KG1 (cell line): ENCODE measurements at regions not wholly inside any gene's neighbourhood (a gene's known extent, or its start where the extent isn't known, plus 50 kb on each side); places are given as distances from the start of the nearest gene placed in this dataset.
"Not testable (repeated sequence)": the region's sequence is repeated elsewhere in the genome, so short reads cannot be mapped to it uniquely, and the experiment has no call there.

ENCODE experiments used
- DNase-seq: peaks from one replicate; lab custom pipeline; 2025; lab: John Stamatoyannopoulos, UW

DNA sequence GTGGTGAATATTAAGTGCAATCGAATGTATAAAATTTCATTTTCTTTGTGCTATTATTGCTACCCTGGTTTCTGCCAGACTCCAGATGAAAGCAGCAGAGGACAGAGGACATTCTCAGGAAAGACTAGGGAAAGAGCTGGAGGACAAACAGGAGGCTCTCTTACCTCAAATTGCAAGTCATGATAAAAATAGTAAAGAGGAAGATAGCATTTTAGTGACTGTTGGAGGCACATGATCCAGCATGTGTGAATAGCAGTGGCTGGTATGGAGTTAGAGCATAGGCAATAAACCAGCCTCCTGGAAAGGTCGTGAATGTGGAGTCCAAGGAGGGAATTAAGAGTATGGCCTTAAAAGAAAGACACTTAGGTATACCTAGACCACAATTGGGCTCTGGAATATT lies 1040.0 kb downstream of the STPG2 start:
- no peak for DNase-seq

DNA sequence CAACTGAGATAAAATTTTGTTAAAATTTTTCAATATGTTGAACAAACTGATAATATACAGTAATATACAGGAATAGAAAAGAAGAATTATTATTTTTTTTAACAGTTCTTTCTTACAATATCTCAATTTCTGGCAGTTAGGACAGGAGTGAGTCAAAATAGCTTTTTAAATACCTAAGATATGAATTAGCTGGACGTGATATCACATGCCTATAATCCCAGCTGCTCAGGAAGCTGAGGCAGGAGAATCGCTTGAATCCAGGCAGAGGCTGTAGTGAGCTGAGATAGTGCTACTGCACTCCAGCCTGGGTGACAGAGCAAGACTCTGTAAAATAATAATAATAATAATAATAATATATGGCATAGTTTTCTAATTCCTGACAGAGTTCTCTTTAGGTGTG lies 1039.3 kb downstream of the STPG2 start:
- no peak for DNase-seq

DNA sequence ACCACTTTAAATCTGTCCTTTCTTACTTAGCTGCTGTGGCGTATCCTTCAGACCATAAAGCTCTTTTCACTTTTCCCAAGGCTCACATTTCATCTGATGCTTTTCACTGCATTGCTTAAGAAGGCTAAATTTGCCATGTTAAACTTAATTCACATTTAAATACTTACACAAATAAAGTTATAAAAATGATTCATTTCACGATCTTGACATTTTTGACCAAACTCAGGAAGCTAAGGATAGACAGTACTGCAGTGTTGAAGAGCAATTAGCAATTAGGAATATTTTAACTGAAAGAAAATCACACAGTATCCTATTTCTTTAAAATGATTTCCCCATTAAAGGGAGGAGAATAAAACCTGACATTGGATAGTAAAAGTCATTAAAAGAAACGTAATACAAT lies 1038.6 kb downstream of the STPG2 start:
- DNase-seq: no peak

DNA sequence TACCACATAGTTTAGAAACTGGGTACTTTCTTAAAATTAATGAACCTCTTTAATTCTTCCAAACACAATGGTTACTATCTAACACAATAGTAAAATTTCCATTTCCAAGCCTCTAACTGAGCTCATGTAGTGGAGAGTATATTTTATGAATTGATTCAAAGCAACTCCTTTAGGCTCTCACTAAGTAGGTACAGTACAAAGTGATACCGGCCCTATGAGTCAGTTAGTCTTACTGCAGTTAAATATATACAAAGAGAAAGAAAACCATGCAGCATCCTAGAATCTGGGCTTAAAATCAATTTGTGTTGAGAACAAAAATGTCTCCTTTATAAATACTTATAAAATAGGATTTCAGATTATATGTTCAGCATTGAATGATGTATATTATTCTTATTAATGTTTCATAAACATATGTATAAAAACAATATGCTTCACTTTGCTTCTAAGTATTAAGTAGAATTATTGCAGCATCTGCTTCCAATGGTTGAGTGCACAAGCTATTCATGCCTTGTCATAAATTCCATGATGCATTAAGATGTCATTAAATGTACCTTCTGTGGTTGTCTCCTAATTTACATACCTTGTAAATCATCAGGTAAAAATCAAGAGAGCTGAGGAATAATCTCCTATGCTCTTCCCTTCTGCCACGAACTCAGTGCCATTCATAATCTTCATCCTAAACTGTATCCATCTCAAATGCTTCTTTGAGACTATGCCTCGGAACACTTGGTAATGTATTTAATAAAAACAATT lies 1037.8 kb downstream of the STPG2 start:
- no peak for DNase-seq

GRCh38 chr4:97106161-97106560 lies 1037.1 kb downstream of the STPG2 start:
- no peak for DNase-seq

DNA sequence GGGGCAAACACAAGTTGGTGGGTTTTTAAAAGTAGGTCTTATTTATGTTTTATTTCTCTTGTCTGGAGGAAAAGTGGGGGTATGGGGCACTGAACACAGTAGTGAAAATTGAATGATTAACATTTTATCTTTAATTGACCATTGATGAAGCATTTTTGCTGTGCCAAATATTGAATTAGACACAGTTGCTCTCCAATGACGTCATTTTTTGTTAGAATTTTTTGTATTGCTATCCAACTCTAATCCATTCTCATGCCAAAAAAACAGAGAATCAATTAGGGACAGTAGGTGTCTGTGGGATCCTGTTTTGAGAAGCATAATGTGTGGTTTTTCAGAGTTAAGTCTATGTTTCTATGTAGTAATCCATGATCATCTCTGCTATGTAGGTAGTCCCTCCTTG lies 1032.8 kb downstream of the STPG2 start:
- no peak for DNase-seq

DNA sequence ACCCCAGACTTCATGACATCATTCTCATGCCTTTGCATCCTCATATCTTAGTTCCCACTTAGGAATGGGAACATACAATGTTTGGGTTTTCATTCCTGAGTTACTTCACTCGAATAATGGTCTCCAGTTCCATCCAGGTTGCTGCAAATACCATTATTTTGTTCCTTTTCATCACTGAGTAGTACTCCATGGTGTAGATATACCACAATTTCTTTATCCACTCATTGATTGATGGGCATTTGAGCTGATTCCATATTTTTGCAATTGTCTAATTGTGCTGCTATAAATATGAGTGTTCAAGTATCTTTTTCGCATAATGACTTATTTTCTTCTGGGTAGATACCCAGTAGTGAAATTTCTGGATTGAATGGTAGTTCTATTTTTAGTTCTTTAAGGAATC lies 1026.8 kb downstream of the STPG2 start:
- DNase-seq: no peak

DNA sequence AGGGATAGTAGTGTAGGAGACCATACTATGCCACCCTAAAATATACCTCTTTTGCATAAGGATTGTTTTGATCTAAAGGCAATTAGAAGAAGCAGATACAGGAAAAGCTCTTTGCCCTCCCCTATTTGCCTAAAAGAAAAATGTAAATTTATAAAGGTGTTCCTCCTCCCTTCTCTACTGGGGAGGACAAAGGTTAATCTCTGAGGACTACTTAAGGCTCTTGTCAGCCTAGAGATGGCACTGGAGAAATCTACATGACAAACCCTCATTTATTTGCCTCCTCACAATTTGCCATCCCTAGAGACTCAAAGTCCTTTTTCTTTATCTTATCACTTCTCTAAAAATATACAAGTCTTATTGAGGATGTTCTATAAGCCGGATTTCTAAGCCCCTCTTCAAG lies 1021.8 kb downstream of the STPG2 start:
- no peak for DNase-seq

DNA sequence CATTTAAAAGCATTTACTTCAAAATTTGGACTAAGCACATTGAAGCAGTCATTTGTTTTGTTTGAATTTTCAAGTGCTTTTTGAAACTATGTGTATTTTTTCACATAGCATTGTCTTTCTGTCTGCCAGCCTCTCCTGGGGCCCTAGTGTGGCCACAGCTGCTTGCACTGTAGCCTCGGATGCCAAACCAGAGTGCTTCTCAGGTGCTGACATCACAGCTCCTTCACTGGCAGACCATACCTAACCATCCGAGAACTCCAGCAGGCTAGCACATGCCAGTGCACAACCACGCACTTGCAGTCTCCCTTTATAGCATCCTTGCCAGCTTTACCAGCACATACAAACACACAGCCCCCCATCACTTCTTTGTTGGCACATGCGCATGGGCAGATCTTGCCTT lies 1019.7 kb downstream of the STPG2 start:
- no peak for DNase-seq

DNA sequence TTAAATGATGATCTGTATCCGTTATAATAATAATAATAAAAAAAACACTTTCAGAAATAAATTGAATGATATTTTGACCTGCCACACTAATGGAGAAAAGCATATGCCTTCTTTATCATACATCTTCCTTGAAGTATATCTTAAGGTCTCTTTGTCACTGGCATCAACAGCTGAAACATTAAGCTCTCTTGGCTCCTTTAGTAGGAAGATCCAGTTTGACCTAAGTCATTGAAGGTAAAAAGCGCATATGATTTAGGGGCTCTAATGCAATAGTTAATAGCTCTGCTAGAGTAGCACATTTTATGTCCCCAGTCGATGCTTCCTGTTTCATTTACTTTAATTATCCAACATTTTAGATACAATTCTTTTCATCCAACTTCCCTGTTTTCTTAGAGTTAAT lies 1010.8 kb downstream of the STPG2 start:
- DNase-seq: no peak

- no peak for DNase-seq
Observed at GRCh38 chr4:97134456-97134855, 1008.8 kb downstream of the STPG2 start.

DNA sequence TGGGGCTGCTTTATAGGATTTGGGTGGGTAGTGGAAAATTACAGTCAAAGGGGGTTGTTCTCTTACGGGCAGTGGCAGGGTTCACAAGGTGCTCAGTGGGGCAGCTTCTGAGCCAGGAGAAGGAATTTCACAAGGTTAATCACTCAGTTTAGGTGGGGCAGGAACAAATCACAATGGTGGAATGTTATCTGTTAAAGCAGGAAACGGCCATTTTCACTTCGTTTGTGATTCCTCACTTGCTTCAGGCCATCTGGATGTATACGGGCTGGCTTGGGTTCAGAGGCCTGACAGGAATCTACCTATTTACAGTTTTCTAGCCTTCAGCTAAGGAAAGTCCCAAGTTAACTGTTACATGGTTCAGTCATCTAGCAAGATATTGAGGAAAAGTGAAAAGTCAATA lies 1003.5 kb downstream of the STPG2 start:
- no peak for DNase-seq

DNA sequence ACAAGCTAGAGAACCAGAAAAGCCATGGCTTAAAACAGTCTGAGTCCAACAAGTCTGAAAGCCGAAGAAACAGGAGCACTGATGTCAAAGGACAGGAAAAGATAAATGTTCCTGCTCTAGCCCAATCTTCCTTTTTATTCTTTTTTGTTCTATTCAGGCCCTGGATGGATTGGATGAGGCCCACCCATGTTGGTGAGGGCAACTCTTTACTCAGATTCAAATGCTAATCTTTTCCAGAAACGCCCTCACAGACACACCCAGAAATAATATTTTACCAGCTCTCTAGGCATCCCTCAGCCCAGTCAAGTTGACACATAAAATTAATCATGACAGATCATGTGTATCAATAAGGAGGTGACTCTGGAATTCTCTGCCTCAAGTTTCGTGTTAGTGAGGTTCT lies 1002.7 kb downstream of the STPG2 start:
- no peak for DNase-seq

- not testable (repeated sequence) for DNase-seq
Observed at GRCh38 chr4:97141332-97141731, 1001.9 kb downstream of the STPG2 start.

DNA sequence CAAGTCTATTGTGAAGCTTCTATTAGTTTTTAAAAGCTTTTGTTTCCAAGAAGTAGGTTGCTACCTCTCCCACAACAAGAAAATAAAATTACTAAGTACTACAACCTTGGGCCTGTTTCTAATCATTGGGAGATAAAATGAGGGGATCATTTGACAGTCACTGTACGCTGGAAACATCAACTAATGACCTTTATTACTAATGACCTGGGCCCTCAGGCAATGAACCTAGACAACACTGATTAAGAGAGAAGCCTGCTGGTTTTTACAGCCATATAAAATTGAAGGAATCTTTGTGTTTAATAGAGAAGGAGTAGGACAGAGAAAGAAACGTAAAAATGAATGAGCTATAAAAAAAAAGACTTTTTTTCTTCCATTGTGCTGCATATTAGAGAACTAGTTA lies 1000.9 kb downstream of the STPG2 start:
- no peak for DNase-seq

DNA sequence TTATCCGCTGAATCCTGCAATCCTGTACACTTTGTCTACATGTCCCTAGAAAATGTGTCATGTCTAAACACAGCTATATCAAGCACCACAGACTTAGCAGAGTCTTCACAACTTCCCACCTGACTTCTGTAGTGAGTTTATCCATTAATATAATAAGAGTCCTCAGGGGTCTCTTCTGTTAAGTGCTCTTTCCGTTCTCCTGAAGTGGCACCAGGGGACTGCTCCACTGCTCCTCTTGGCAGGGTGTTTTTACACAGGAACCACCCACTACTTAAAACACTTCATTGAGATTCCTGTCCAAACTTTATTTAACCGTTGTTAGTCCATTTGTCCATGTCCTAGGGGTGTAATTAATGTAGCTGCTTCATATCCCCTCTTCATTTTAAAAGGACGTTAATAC lies 1000.4 kb downstream of the STPG2 start:
- no peak for DNase-seq

DNA sequence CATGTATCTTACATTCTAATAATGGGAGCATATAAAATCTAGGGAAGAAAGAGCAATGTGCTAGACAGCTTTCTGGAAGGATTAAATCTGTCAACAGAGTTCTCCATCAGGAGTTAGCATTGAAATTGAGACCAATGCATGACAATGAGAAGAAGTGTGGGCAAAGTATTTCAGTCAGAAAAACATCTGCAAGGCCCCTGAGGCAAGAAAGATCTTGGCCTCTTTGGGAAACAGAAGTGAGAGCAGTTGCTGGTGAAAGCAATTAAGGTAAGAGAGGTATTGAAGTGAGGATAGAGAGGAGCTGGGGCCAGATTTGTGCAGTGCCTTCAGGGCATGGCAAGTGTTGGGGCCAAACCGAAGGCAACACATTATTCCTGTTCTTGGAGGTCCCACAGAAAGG lies 999.1 kb downstream of the STPG2 start:
- DNase-seq: no peak

GRCh38 chr4:97150966-97151365 lies 992.3 kb downstream of the STPG2 start:
- DNase-seq: no peak

DNA sequence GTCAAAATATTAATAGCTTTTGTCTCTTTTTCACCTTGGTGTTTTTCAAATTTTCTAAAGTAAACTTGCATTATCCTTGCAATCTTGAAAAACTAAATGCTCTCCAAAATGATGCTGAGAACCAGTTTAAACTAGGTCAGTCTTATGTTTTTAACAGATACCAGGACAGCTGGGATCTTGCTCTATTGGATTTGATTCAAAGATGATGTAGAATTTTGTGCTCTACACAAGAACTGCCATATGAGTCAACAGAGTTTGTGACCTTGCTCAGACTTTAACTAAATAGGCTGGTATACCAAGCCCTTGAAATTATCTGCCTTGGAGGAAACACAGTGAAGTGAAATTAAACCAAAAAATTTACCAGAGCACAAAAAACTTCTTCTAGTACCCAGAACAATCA lies 991.1 kb downstream of the STPG2 start:
- no peak for DNase-seq

- DNase-seq: no peak
Observed at GRCh38 chr4:97153042-97153441, 990.2 kb downstream of the STPG2 start.

GRCh38 chr4:97159625-97160024 lies 983.7 kb downstream of the STPG2 start:
- DNase-seq: no peak

DNA sequence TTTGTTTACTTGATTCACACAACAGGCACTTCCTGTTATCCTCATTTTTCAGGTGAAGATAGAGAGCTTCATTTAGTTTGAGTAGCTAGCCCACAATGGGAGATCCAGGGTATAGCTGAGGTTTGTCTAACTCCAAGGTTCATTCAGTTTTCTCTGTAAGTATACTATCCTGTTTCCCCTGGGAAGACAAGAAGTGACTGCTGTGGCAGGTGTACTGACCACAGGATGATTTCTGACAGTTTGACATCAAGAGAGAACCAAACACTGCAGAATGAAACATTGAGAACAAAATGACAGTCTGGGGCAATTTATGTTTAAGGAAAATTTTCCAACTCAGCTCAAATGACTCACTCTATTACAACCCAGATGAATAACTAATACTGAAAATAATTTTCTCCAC lies 958.0 kb downstream of the STPG2 start:
- DNase-seq: no peak

- DNase-seq: no peak
Observed at GRCh38 chr4:97197106-97197505, 946.2 kb downstream of the STPG2 start.

GRCh38 chr4:97208749-97209148 lies 934.5 kb downstream of the STPG2 start:
- no peak for DNase-seq
